ENCODE measurements at regions not wholly inside any gene's neighbourhood (a gene's known extent, or its start where the extent isn't known, plus 50 kb on each side); places are given as distances from the start of the nearest gene placed in this dataset.

DNA sequence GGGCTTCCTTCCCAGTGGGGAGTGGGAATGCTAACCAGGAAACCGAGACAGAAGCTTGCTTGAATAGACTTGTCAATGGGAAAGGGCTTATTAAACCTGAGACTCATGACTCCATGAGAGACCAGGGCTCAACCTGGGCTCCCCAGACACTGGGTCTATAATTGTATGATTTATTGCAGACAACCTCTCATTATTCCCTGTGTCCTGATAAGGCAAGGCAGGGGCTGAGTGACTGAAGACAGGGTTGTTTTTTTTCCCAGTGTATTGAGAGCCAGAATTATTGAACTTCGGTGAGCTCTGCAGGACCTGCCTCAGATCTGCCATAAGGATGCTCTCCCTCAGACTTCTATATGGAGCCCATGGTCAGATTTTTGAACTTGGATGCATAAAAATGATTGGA, 79.5 kb upstream of the KLHL25 start:
- no peak for DNase-seq (ENCODE audit: extremely low spot score in 2 of 2)
- peaks cover 3% of the 10 kb centered on the region for H3K4me1 ChIP-seq
- no peak overlapping the region for H3K27ac ChIP-seq
- intact Hi-C loops (cut with DNase I) = no loop called here
- TF ChIP-seq POLR2AphosphoS5 (IDR thresholded peaks at IDR 0.05; ENCODE audit: insufficient read depth in 1 of 2, low read depth in 1 of 2) (no peak), POLR2A (IDR thresholded peaks at IDR 0.05) (no peak), CTCF (IDR thresholded peaks at IDR 0.05) (no peak)
- no peak overlapping the region for H3K4me3 ChIP-seq
- H3K9me3 ChIP-seq = no peaks in the 10 kb centered on the region
- no peaks in the 10 kb centered on the region for H3K36me3 ChIP-seq
- H3K27me3 ChIP-seq = no peaks in the 10 kb centered on the region

- Histone ChIP-seq H3K4me3 (no peak overlapping the region), H3K9me3 (no peaks in the 10 kb centered on the region), H3K27ac (no peak overlapping the region), H3K4me1 (peaks cover 7% of the 10 kb centered on the region), H3K36me3 (no peaks in the 10 kb centered on the region), H3K27me3 (no peaks in the 10 kb centered on the region)
- no peak for TF ChIP-seq CTCF (IDR thresholded peaks at IDR 0.05)
- TF ChIP-seq POLR2A (IDR thresholded peaks at IDR 0.05) = no peak
- no peak for TF ChIP-seq POLR2AphosphoS5 (IDR thresholded peaks at IDR 0.05; ENCODE audit: insufficient read depth in 1 of 2, low read depth in 1 of 2)
- DNase-seq (ENCODE audit: extremely low spot score in 2 of 2) = no peak
- intact Hi-C loops (cut with DNase I) = no loop called here
These were observed 81.0 kb upstream of the KLHL25 start for GRCh38 chr15:85875756-85876155.

- Histone ChIP-seq H3K27ac (no peak overlapping the region), H3K36me3 (no peaks in the 10 kb centered on the region), H3K9me3 (no peaks in the 10 kb centered on the region), H3K27me3 (no peaks in the 10 kb centered on the region), H3K4me1 (peaks cover 7% of the 10 kb centered on the region), H3K4me3 (no peak overlapping the region)
- no peak for TF ChIP-seq CTCF (IDR thresholded peaks at IDR 0.05)
- no peak for TF ChIP-seq POLR2AphosphoS5 (IDR thresholded peaks at IDR 0.05; ENCODE audit: insufficient read depth in 1 of 2, low read depth in 1 of 2)
- TF ChIP-seq POLR2A (IDR thresholded peaks at IDR 0.05) = no peak
- no peak for DNase-seq (ENCODE audit: extremely low spot score in 2 of 2)
- intact Hi-C loops (cut with DNase I) = no loop called here
These were observed 84.1 kb upstream of the KLHL25 start for GRCh38 chr15:85878828-85879225.

DNA sequence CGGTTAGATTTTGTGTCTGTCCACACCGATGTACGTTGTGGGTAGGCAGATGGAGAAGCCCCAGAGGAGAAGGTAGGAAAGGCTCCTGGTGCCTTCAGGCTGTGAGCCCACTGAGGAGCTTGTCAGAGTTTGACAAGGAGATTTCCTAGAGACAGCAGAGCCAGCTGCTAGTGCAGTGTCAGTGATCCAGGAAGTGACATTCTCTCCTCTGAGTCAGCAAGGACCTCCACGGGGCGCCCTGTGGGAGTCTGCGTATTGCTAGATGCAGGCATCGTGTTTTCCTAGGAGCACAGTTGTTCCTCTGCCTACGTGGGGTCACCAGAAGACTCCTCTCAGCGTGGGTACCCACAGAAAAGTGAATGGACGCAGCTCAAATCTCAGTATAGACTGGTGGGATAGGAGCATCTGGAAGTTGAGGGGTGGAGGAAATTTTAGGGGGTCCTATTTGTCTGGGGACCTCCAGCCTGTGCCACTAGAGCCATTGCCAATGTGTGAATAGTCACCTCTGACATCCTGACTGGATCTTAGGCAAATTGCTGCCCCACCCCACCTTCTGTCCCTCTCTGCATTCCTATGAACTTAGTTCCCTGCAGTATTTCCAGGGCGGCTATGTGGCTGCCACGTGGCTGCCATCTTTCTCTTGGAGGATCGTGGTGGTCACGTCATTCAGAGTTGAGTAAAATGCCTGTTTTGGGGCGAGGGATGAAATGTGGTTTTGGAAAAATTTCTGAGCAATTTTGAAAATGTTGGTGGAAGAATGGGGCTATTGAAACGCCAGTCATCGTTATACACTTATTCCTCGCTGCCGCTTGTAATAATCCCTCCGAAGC, 84.8 kb upstream of the KLHL25 start:
- H3K36me3 ChIP-seq = no peaks in the 10 kb centered on the region
- no peaks in the 10 kb centered on the region for H3K27me3 ChIP-seq
- no peak overlapping the region for H3K4me3 ChIP-seq
- H3K4me1 ChIP-seq = peaks cover 7% of the 10 kb centered on the region
- peak in 1 of 2 donors; percentile 72 for DNase-seq (ENCODE audit: extremely low spot score in 2 of 2)
- H3K9me3 ChIP-seq = no peaks in the 10 kb centered on the region
- intact Hi-C loops (cut with DNase I) = no loop called here
- no peak overlapping the region for H3K27ac ChIP-seq
- TF ChIP-seq POLR2AphosphoS5 (IDR thresholded peaks at IDR 0.05; ENCODE audit: insufficient read depth in 1 of 2, low read depth in 1 of 2) (no peak), POLR2A (IDR thresholded peaks at IDR 0.05) (no peak), CTCF (IDR thresholded peaks at IDR 0.05) (no peak)

GRCh38 chr15:85880501-85881190, 85.9 kb upstream of the KLHL25 start:
- Histone ChIP-seq H3K4me3 (no peak overlapping the region), H3K36me3 (no peaks in the 10 kb centered on the region), H3K27me3 (no peaks in the 10 kb centered on the region), H3K9me3 (no peaks in the 10 kb centered on the region), H3K27ac (no peak overlapping the region), H3K4me1 (peaks cover 7% of the 10 kb centered on the region)
- intact Hi-C loops (cut with DNase I) = no loop called here
- peak in 1 of 2 donors; percentile 31 for DNase-seq (ENCODE audit: extremely low spot score in 2 of 2)
- TF ChIP-seq POLR2A (IDR thresholded peaks at IDR 0.05) (no peak), POLR2AphosphoS5 (IDR thresholded peaks at IDR 0.05; ENCODE audit: insufficient read depth in 1 of 2, low read depth in 1 of 2) (no peak), CTCF (IDR thresholded peaks at IDR 0.05) (no peak)
